HUDEP-2 (cell line): ENCODE measurements at regions not wholly inside any gene's neighbourhood (a gene's known extent, or its start where the extent isn't known, plus 50 kb on each side); places are given as distances from the start of the nearest gene placed in this dataset.

ENCODE experiments used
- DNase-seq, 76 experiments: peaks; one replicate each; lab custom pipeline; 2025; ENCODE audit not compliant: unreplicated experiment in 76 of 76; lab: John Stamatoyannopoulos, UW

GRCh38 chr10:90561666-90562065 lies 296.2 kb downstream of the HTR7 start:
- no peak for DNase-seq

- no peak for DNase-seq
Measured at GRCh38 chr10:90571481-90572258, 286.2 kb downstream of the HTR7 start.

- DNase-seq, result no peak
Measured at GRCh38 chr10:90575125-90575524, 282.7 kb downstream of the HTR7 start.

- no peak for DNase-seq
Measured at GRCh38 chr10:90577569-90577968, 280.3 kb downstream of the HTR7 start.

GRCh38 chr10:90579602-90580242 lies 278.1 kb downstream of the HTR7 start:
- DNase-seq, result peak in 8 of 76 experiments; percentile 1 to 19 (median 2)

- DNase-seq, result no peak
Measured at GRCh38 chr10:90583416-90583815, 274.4 kb downstream of the HTR7 start.

- DNase-seq, result peak in 20 of 76 experiments; percentile 4 to 69 (median 28)
Measured at GRCh38 chr10:90587081-90587491, 270.8 kb downstream of the HTR7 start.

GRCh38 chr10:90587561-90587960 lies 270.3 kb downstream of the HTR7 start:
- no peak for DNase-seq

- DNase-seq, result no peak
Measured at GRCh38 chr10:90588222-90588621, 269.6 kb downstream of the HTR7 start.

- DNase-seq, result no peak
Measured at GRCh38 chr10:90589825-90590224, 268.0 kb downstream of the HTR7 start.

- peak in 35 of 76 experiments; percentile 0 to 78 (median 42) for DNase-seq
Measured at GRCh38 chr10:90591629-90592028, 266.2 kb downstream of the HTR7 start.

- DNase-seq, result peak in 47 of 76 experiments; percentile 2 to 74 (median 35)
Measured at GRCh38 chr10:90592638-90593302, 265.1 kb downstream of the HTR7 start.

- no peak for DNase-seq
Measured at GRCh38 chr10:90598513-90598912, 259.3 kb downstream of the HTR7 start.

- DNase-seq, result peak in 11 of 76 experiments; percentile 1 to 36 (median 14)
Measured at GRCh38 chr10:90602862-90603610, 254.8 kb downstream of the HTR7 start.

- no peak for DNase-seq
Measured at GRCh38 chr10:90604636-90605035, 253.2 kb downstream of the HTR7 start.

- DNase-seq, result no peak
Measured at GRCh38 chr10:90605506-90605905, 252.3 kb downstream of the HTR7 start.

- DNase-seq, result no peak
Measured at GRCh38 chr10:90612276-90612675, 245.6 kb downstream of the HTR7 start.

- DNase-seq, result no peak
Measured at GRCh38 chr10:90614631-90615030, 243.2 kb downstream of the HTR7 start.

GRCh38 chr10:90621577-90621976 lies 236.3 kb downstream of the HTR7 start:
- DNase-seq, result peak in 2 of 76 experiments; percentile 0 to 16

GRCh38 chr10:90635111-90635765 lies 222.6 kb downstream of the HTR7 start:
- DNase-seq, result no peak
